ENCODE measurements at regions not wholly inside any gene's neighbourhood (a gene's known extent, or its start where the extent isn't known, plus 50 kb on each side); places are given as distances from the start of the nearest gene placed in this dataset.

- H3K4me1 ChIP-seq = no peaks in the 10 kb centered on the region
- H3K4me3 ChIP-seq = no peak overlapping the region
- H3K9me3 ChIP-seq = no peaks in the 10 kb centered on the region
- no peak for DNase-seq
- TF ChIP-seq POLR2A (IDR thresholded peaks at IDR 0.05) = no peak
- TF ChIP-seq, protein P1, sequence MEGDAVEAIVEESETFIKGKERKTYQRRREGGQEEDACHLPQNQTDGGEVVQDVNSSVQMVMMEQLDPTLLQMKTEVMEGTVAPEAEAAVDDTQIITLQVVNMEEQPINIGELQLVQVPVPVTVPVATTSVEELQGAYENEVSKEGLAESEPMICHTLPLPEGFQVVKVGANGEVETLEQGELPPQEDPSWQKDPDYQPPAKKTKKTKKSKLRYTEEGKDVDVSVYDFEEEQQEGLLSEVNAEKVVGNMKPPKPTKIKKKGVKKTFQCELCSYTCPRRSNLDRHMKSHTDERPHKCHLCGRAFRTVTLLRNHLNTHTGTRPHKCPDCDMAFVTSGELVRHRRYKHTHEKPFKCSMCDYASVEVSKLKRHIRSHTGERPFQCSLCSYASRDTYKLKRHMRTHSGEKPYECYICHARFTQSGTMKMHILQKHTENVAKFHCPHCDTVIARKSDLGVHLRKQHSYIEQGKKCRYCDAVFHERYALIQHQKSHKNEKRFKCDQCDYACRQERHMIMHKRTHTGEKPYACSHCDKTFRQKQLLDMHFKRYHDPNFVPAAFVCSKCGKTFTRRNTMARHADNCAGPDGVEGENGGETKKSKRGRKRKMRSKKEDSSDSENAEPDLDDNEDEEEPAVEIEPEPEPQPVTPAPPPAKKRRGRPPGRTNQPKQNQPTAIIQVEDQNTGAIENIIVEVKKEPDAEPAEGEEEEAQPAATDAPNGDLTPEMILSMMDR (IDR thresholded peaks at IDR 0.05 in 4 of 5, conservative IDR thresholded peaks at IDR 0.05 in 1 of 5) = no peak
- no peak overlapping the region for H3K27ac ChIP-seq
- H3K27me3 ChIP-seq = no peaks in the 10 kb centered on the region
- in situ Hi-C loops (cut with MboI; ENCODE audit: low sequenced_read_pairs in 4 of 4) (no loop called here), intact Hi-C loops (cut with DNase I; ENCODE audit: low total_unique reads) (no loop called here)
- H3K36me3 ChIP-seq = no peaks in the 10 kb centered on the region
- ATAC-seq = no peak
These were observed 1528.9 kb downstream of the PCDH7 start for GRCh38 chr4:32249040-32249439.

DNA sequence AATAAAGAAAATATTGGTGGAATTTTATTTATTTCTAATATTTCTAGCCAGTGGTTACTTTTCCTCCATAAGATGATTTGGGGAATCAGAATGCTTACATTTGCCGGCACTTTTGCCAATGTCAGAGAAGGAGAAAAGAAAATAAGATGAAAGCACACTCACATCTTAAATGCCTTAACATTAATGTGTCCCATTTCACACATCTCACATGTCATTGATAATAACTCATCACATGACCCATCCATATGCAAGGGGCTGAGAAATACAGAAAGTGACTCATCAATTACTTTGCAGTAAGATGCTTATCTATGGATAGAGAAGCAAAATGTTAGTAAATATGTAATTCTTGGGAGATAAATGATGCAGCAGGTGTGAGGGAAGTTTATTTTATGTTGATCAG lies 1531.0 kb downstream of the PCDH7 start:
- intact Hi-C loops (cut with DNase I; ENCODE audit: low total_unique reads) = no loop called here
- no peak for DNase-seq
- H3K4me3 ChIP-seq = no peak overlapping the region
- in situ Hi-C loops (cut with MboI; ENCODE audit: low sequenced_read_pairs in 4 of 4) = no loop called here
- no peak for ATAC-seq
- H3K9me3 ChIP-seq = no peaks in the 10 kb centered on the region
- H3K36me3 ChIP-seq = no peaks in the 10 kb centered on the region
- no peak overlapping the region for H3K27ac ChIP-seq
- H3K4me1 ChIP-seq = no peaks in the 10 kb centered on the region
- H3K27me3 ChIP-seq = no peaks in the 10 kb centered on the region
- TF ChIP-seq, protein P1 (IDR thresholded peaks at IDR 0.05 in 4 of 5, conservative IDR thresholded peaks at IDR 0.05 in 1 of 5) = no peak
- TF ChIP-seq POLR2A (IDR thresholded peaks at IDR 0.05) = no peak

DNA sequence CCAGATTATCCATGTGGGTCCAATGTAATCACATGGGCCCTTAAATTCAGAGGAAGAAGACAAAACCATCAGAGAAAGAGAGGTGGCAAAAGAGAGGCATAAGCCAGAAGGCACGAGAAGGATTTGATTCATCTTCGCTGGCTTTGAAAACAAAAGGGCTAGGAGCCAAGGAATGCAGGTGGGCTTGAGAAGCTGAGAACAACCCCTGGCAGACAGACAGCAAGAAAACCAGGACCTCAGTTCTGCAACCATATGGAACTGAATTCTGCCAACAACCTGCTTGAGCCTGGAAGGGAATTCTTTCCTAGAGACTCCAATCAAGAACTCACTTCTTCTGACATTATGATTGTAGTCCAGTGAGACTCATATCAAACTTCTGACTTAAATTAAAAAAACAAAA lies 1531.8 kb downstream of the PCDH7 start:
- Histone ChIP-seq H3K36me3 (no peaks in the 10 kb centered on the region), H3K27ac (no peak overlapping the region), H3K27me3 (no peaks in the 10 kb centered on the region), H3K4me3 (no peak overlapping the region), H3K4me1 (no peaks in the 10 kb centered on the region), H3K9me3 (no peaks in the 10 kb centered on the region)
- ATAC-seq (no peak), DNase-seq (no peak)
- in situ Hi-C loops (cut with MboI; ENCODE audit: low sequenced_read_pairs in 4 of 4) = no loop called here
- no peak for TF ChIP-seq POLR2A (IDR thresholded peaks at IDR 0.05)
- TF ChIP-seq, protein P1 (IDR thresholded peaks at IDR 0.05 in 4 of 5, conservative IDR thresholded peaks at IDR 0.05 in 1 of 5) = no peak
- intact Hi-C loops (cut with DNase I; ENCODE audit: low total_unique reads) = no loop called here

DNA sequence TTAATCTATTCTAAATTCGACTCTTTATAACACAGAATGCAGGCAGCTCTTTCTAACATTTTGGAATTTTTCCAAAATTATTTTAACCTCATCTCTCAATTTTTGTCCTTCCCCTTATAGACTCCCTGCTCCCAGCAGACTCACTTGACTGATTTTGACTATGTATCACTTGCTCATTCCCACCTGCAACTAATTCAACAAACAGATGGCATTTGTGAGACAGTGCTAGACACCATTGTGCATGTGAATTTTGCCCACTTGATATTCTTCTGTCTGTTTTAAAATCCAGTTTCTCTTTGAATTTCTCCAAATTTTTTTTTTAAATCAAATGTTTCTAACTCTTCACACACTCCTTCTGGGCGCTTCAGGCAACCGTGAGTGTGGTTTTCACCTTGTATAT lies 1534.0 kb downstream of the PCDH7 start:
- Histone ChIP-seq H3K27me3 (no peaks in the 10 kb centered on the region), H3K4me1 (no peaks in the 10 kb centered on the region), H3K9me3 (no peaks in the 10 kb centered on the region), H3K36me3 (no peaks in the 10 kb centered on the region), H3K4me3 (no peak overlapping the region), H3K27ac (no peak overlapping the region)
- ATAC-seq (no peak), DNase-seq (no peak)
- no peak for TF ChIP-seq POLR2A (IDR thresholded peaks at IDR 0.05)
- TF ChIP-seq, protein P1 (IDR thresholded peaks at IDR 0.05 in 4 of 5, conservative IDR thresholded peaks at IDR 0.05 in 1 of 5) = no peak
- in situ Hi-C loops (cut with MboI; ENCODE audit: low sequenced_read_pairs in 4 of 4) (no loop called here), intact Hi-C loops (cut with DNase I; ENCODE audit: low total_unique reads) (no loop called here)

GRCh38 chr4:32258986-32259385 lies 1538.8 kb downstream of the PCDH7 start:
- Histone ChIP-seq H3K27me3 (no peaks in the 10 kb centered on the region), H3K9me3 (no peaks in the 10 kb centered on the region), H3K27ac (no peak overlapping the region), H3K4me3 (no peak overlapping the region), H3K4me1 (no peaks in the 10 kb centered on the region), H3K36me3 (no peaks in the 10 kb centered on the region)
- DNase-seq (no peak), ATAC-seq (no peak)
- in situ Hi-C loops (cut with MboI; ENCODE audit: low sequenced_read_pairs in 4 of 4) = no loop called here
- intact Hi-C loops (cut with DNase I; ENCODE audit: low total_unique reads) = no loop called here
- no peak for TF ChIP-seq POLR2A (IDR thresholded peaks at IDR 0.05)
- TF ChIP-seq, protein P1 (IDR thresholded peaks at IDR 0.05 in 4 of 5, conservative IDR thresholded peaks at IDR 0.05 in 1 of 5) = no peak
